AG04450 (cell line): ENCODE measurements at regions not wholly inside any gene's neighbourhood (a gene's known extent, or its start where the extent isn't known, plus 50 kb on each side); places are given as distances from the start of the nearest gene placed in this dataset.

Experiments
- CTCF ChIA-PET: fragments of 300-600, 350-600 bp; formaldehyde crosslinking; extraction: SDS; loops from one replicate; lab custom pipeline; 2022; ENCODE audit warnings: antibody characterized with exemption, inconsistent platforms; lab: Charles Lee
- POLR2A ChIA-PET: fragments of 350-600 bp; formaldehyde crosslinking; extraction: SDS; loops from one replicate; lab custom pipeline; 2021; ENCODE audit warnings: antibody characterized with exemption, inconsistent platforms; lab: Yijun Ruan, JAX
- DNase-seq: peaks from one replicate; pipeline ENCODE4 v3.0.0-alpha.2; 2011; ENCODE audit warnings: low read depth, low spot score
- H3K27ac ChIP-seq: one replicate; pipeline ENCODE4 v1.5.1; 2012; ENCODE audit warnings: low read depth, low read length, control low read depth
- H3K27me3 ChIP-seq: one replicate; pipeline ENCODE4 v1.6.0; 2012; ENCODE audit warnings: low read length; ENCODE audit not compliant: control insufficient read depth, insufficient read depth
- H3K4me3 ChIP-seq: 2 replicates; pipeline ENCODE4 v1.5.1; 2011; ENCODE audit warnings: mild to moderate bottlenecking, low read depth, low read length, control low read depth
- H3K9me3 ChIP-seq: 2 replicates; pipeline ENCODE4 v1.5.1; 2012; ENCODE audit warnings: low read length; ENCODE audit not compliant: control insufficient read depth, insufficient read depth
- CTCF ChIP-seq: IDR thresholded peaks from 2 replicates; pipeline ENCODE4 v1.5.1; 2011; ENCODE audit warnings: low read depth, low read length, control low read depth, inconsistent platforms

- no peaks in the 10 kb centered on the region for H3K9me3 ChIP-seq
- no peaks in the 10 kb centered on the region for H3K27me3 ChIP-seq
- no peak overlapping the region for H3K4me3 ChIP-seq
- no peak for DNase-seq
- no peak overlapping the region for H3K27ac ChIP-seq
- ChIA-PET CTCF (no interaction called here), POLR2A (no interaction called here)
- no peak for TF ChIP-seq CTCF
These were observed 472.9 kb upstream of the SEMA6D start for GRCh38 chr15:47244361-47244760.

- Histone ChIP-seq H3K27me3 (no peaks in the 10 kb centered on the region), H3K4me3 (no peak overlapping the region), H3K27ac (no peak overlapping the region), H3K9me3 (no peaks in the 10 kb centered on the region)
- POLR2A ChIA-PET = no interaction called here
- DNase-seq = no peak
- CTCF ChIA-PET = no interaction called here
- TF ChIP-seq CTCF = no peak
These were observed 471.0 kb upstream of the SEMA6D start for GRCh38 chr15:47246317-47246716.

GRCh38 chr15:47258521-47258920 lies 458.8 kb upstream of the SEMA6D start:
- TF ChIP-seq CTCF = no peak
- ChIA-PET POLR2A (no interaction called here), CTCF (no interaction called here)
- no peak for DNase-seq
- Histone ChIP-seq H3K4me3 (no peak overlapping the region), H3K9me3 (no peaks in the 10 kb centered on the region), H3K27me3 (no peaks in the 10 kb centered on the region), H3K27ac (no peak overlapping the region)

- ChIA-PET CTCF (no interaction called here), POLR2A (no interaction called here)
- Histone ChIP-seq H3K9me3 (no peaks in the 10 kb centered on the region), H3K4me3 (no peak overlapping the region), H3K27ac (no peak overlapping the region), H3K27me3 (no peaks in the 10 kb centered on the region)
- no peak for TF ChIP-seq CTCF
- DNase-seq = no peak
These were observed 451.6 kb upstream of the SEMA6D start for GRCh38 chr15:47265686-47266085.

GRCh38 chr15:47266566-47266965 lies 450.7 kb upstream of the SEMA6D start:
- POLR2A ChIA-PET = no interaction called here
- CTCF ChIA-PET = interaction anchor here (0.6 kb wide), 1 partner anchor 150 kb away, joined by 3 read pairs; no protein-coding TSS in a partner anchor

More at GRCh38 chr15:47266566-47266965, 450.7 kb upstream of the SEMA6D start:
- DNase-seq = no peak
- no peaks in the 10 kb centered on the region for H3K9me3 ChIP-seq
- TF ChIP-seq CTCF = no peak
- H3K4me3 ChIP-seq = no peak overlapping the region
- no peak overlapping the region for H3K27ac ChIP-seq
- H3K27me3 ChIP-seq = no peaks in the 10 kb centered on the region
